ENCODE measurements at regions not wholly inside any gene's neighbourhood (a gene's known extent, or its start where the extent isn't known, plus 50 kb on each side); places are given as distances from the start of the nearest gene placed in this dataset.

GRCh38 chr3:7920211-7920610 is 581.4 kb upstream of the LMCD1 start:
- peaks cover 0 to 2% of the 10 kb centered on the region in 2 donors for H3K9me3 Mint-ChIP-seq
- ATAC-seq (replicated peaks in 1 of 2) = no peak
- no peak for DNase-seq
- peaks cover 11% of the 10 kb centered on the region for H3K4me1 Mint-ChIP-seq (ENCODE audit: low read depth)
- peaks cover 0 to 2% of the 10 kb centered on the region in 2 donors for H3K36me3 Mint-ChIP-seq (ENCODE audit: insufficient read depth in 2 of 2)
- no peak overlapping the region for H3K4me3 Mint-ChIP-seq
- no peak overlapping the region for H3K27ac Mint-ChIP-seq
- no peaks in the 10 kb centered on the region for H3K27me3 Mint-ChIP-seq (ENCODE audit: low read depth)

GRCh38 chr3:7924228-7924627 is 577.4 kb upstream of the LMCD1 start:
- Mint-ChIP-seq H3K4me1 (ENCODE audit: low read depth) (peaks cover 8% of the 10 kb centered on the region), H3K36me3 (ENCODE audit: insufficient read depth in 2 of 2) (peaks cover 0 to 4% of the 10 kb centered on the region in 2 donors), H3K27ac (no peak overlapping the region), H3K4me3 (no peak overlapping the region), H3K27me3 (ENCODE audit: low read depth) (no peaks in the 10 kb centered on the region), H3K9me3 (peaks cover 2 to 3% of the 10 kb centered on the region in 2 donors)
- ATAC-seq (replicated peaks in 1 of 2) (no peak), DNase-seq (no peak)

GRCh38 chr3:7927015-7927414 is 574.6 kb upstream of the LMCD1 start:
- Mint-ChIP-seq H3K27ac (no peak overlapping the region), H3K27me3 (ENCODE audit: low read depth) (no peaks in the 10 kb centered on the region), H3K4me1 (ENCODE audit: low read depth) (peaks cover 8% of the 10 kb centered on the region), H3K4me3 (no peak overlapping the region), H3K9me3 (peaks cover 3 to 4% of the 10 kb centered on the region in 2 donors), H3K36me3 (ENCODE audit: insufficient read depth in 2 of 2) (peaks cover 0 to 4% of the 10 kb centered on the region in 2 donors)
- DNase-seq = no peak
- no peak for ATAC-seq (replicated peaks in 1 of 2)

- peaks cover 0 to 4% of the 10 kb centered on the region in 2 donors for H3K36me3 Mint-ChIP-seq (ENCODE audit: insufficient read depth in 2 of 2)
- H3K4me3 Mint-ChIP-seq = no peak overlapping the region
- H3K27me3 Mint-ChIP-seq (ENCODE audit: low read depth) = no peaks in the 10 kb centered on the region
- no peak overlapping the region for H3K27ac Mint-ChIP-seq
- peaks cover 8% of the 10 kb centered on the region for H3K4me1 Mint-ChIP-seq (ENCODE audit: low read depth)
- H3K9me3 Mint-ChIP-seq = peaks cover 3 to 4% of the 10 kb centered on the region in 2 donors
- ATAC-seq (replicated peaks in 1 of 2) (no peak), DNase-seq (no peak)
Observed at GRCh38 chr3:7927864-7928263, 573.8 kb upstream of the LMCD1 start.

- Mint-ChIP-seq H3K4me1 (ENCODE audit: low read depth) (peaks cover 8% of the 10 kb centered on the region), H3K9me3 (peaks cover 3 to 6% of the 10 kb centered on the region in 2 donors), H3K4me3 (no peak overlapping the region), H3K27me3 (ENCODE audit: low read depth) (no peaks in the 10 kb centered on the region), H3K36me3 (ENCODE audit: insufficient read depth in 2 of 2) (peaks cover 1 to 3% of the 10 kb centered on the region in 2 donors), H3K27ac (no peak overlapping the region)
- no peak for ATAC-seq (replicated peaks in 1 of 2)
- DNase-seq = no peak
Observed at GRCh38 chr3:7929319-7929889, 572.2 kb upstream of the LMCD1 start.

- Mint-ChIP-seq H3K4me3 (no peak overlapping the region), H3K36me3 (ENCODE audit: insufficient read depth in 2 of 2) (peaks cover 3 to 6% of the 10 kb centered on the region in 2 donors), H3K27ac (no peak overlapping the region), H3K9me3 (peaks cover 8 to 13% of the 10 kb centered on the region in 2 donors), H3K4me1 (ENCODE audit: low read depth) (no peaks in the 10 kb centered on the region), H3K27me3 (ENCODE audit: low read depth) (no peaks in the 10 kb centered on the region)
- no peak for DNase-seq
- ATAC-seq (replicated peaks in 1 of 2) = no peak
Observed at GRCh38 chr3:7934362-7934761, 567.3 kb upstream of the LMCD1 start.

GRCh38 chr3:7947930-7948329 is 553.7 kb upstream of the LMCD1 start:
- H3K27me3 Mint-ChIP-seq (ENCODE audit: low read depth) = no peaks in the 10 kb centered on the region
- peaks cover 0 to 2% of the 10 kb centered on the region in 2 donors for H3K9me3 Mint-ChIP-seq
- no peaks in the 10 kb centered on the region for H3K4me1 Mint-ChIP-seq (ENCODE audit: low read depth)
- no peak for DNase-seq
- H3K4me3 Mint-ChIP-seq = no peak overlapping the region
- H3K27ac Mint-ChIP-seq = no peak overlapping the region
- ATAC-seq (replicated peaks in 1 of 2) = no peak
- no peaks in the 10 kb centered on the region for H3K36me3 Mint-ChIP-seq (ENCODE audit: insufficient read depth in 2 of 2)

GRCh38 chr3:7950890-7951289 is 550.7 kb upstream of the LMCD1 start:
- no peaks in the 10 kb centered on the region for H3K36me3 Mint-ChIP-seq (ENCODE audit: insufficient read depth in 2 of 2)
- no peaks in the 10 kb centered on the region for H3K27me3 Mint-ChIP-seq (ENCODE audit: low read depth)
- DNase-seq = no peak
- no peaks in the 10 kb centered on the region for H3K4me1 Mint-ChIP-seq (ENCODE audit: low read depth)
- no peak overlapping the region for H3K27ac Mint-ChIP-seq
- peaks cover 0 to 1% of the 10 kb centered on the region in 2 donors for H3K9me3 Mint-ChIP-seq
- ATAC-seq (replicated peaks in 1 of 2) = no peak
- H3K4me3 Mint-ChIP-seq = no peak overlapping the region

- ATAC-seq (replicated peaks in 1 of 2) = no peak
- no peak for DNase-seq
- no peak overlapping the region for H3K27ac Mint-ChIP-seq
- H3K36me3 Mint-ChIP-seq (ENCODE audit: insufficient read depth in 2 of 2) = no peaks in the 10 kb centered on the region
- H3K9me3 Mint-ChIP-seq = peaks cover 1 to 2% of the 10 kb centered on the region in 2 donors
- H3K27me3 Mint-ChIP-seq (ENCODE audit: low read depth) = no peaks in the 10 kb centered on the region
- H3K4me3 Mint-ChIP-seq = no peak overlapping the region
- H3K4me1 Mint-ChIP-seq (ENCODE audit: low read depth) = no peaks in the 10 kb centered on the region
Observed at GRCh38 chr3:7953449-7954014, 548.1 kb upstream of the LMCD1 start.

- ATAC-seq (replicated peaks in 1 of 2) (no peak), DNase-seq (no peak)
- Mint-ChIP-seq H3K36me3 (ENCODE audit: insufficient read depth in 2 of 2) (peaks cover 0 to 3% of the 10 kb centered on the region in 2 donors), H3K4me3 (no peak overlapping the region), H3K4me1 (ENCODE audit: low read depth) (no peaks in the 10 kb centered on the region), H3K9me3 (peaks cover 2 to 4% of the 10 kb centered on the region in 2 donors), H3K27me3 (ENCODE audit: low read depth) (no peaks in the 10 kb centered on the region), H3K27ac (no peak overlapping the region)
Observed at GRCh38 chr3:7957024-7957423, 544.6 kb upstream of the LMCD1 start.

GRCh38 chr3:7959094-7959493 is 542.5 kb upstream of the LMCD1 start:
- no peak for ATAC-seq (replicated peaks in 1 of 2)

GRCh38 chr3:7960601-7961000 is 541.0 kb upstream of the LMCD1 start:
- H3K9me3 Mint-ChIP-seq = peaks cover 4% of the 10 kb centered on the region in 2 donors
- DNase-seq (no peak), ATAC-seq (replicated peaks in 1 of 2) (no peak)
- H3K36me3 Mint-ChIP-seq (ENCODE audit: insufficient read depth in 2 of 2) = peaks cover 0 to 3% of the 10 kb centered on the region in 2 donors
- H3K27ac Mint-ChIP-seq = no peak overlapping the region
- H3K27me3 Mint-ChIP-seq (ENCODE audit: low read depth) = no peaks in the 10 kb centered on the region
- H3K4me3 Mint-ChIP-seq = no peak overlapping the region
- H3K4me1 Mint-ChIP-seq (ENCODE audit: low read depth) = no peaks in the 10 kb centered on the region

More at GRCh38 chr3:7959094-7959493, 542.5 kb upstream of the LMCD1 start:
- Mint-ChIP-seq H3K27me3 (ENCODE audit: low read depth) (no peaks in the 10 kb centered on the region), H3K4me3 (no peak overlapping the region), H3K27ac (no peak overlapping the region), H3K36me3 (ENCODE audit: insufficient read depth in 2 of 2) (peaks cover 0 to 3% of the 10 kb centered on the region in 2 donors), H3K9me3 (peaks cover 4% of the 10 kb centered on the region in 2 donors), H3K4me1 (ENCODE audit: low read depth) (no peaks in the 10 kb centered on the region)
- no peak for DNase-seq

GRCh38 chr3:7962301-7962700 is 539.3 kb upstream of the LMCD1 start:
- Mint-ChIP-seq H3K4me3 (no peak overlapping the region), H3K9me3 (peaks cover 4% of the 10 kb centered on the region in 2 donors), H3K27me3 (ENCODE audit: low read depth) (no peaks in the 10 kb centered on the region), H3K36me3 (ENCODE audit: insufficient read depth in 2 of 2) (peaks cover 0 to 3% of the 10 kb centered on the region in 2 donors), H3K4me1 (ENCODE audit: low read depth) (no peaks in the 10 kb centered on the region), H3K27ac (no peak overlapping the region)
- no peak for DNase-seq
- ATAC-seq (replicated peaks in 1 of 2) = no peak

GRCh38 chr3:7964899-7965298 is 536.7 kb upstream of the LMCD1 start:
- no peak overlapping the region for H3K27ac Mint-ChIP-seq
- ATAC-seq (replicated peaks in 1 of 2) (no peak), DNase-seq (no peak)
- no peaks in the 10 kb centered on the region for H3K27me3 Mint-ChIP-seq (ENCODE audit: low read depth)
- peaks cover 0 to 3% of the 10 kb centered on the region in 2 donors for H3K36me3 Mint-ChIP-seq (ENCODE audit: insufficient read depth in 2 of 2)
- H3K9me3 Mint-ChIP-seq = peaks cover 2 to 4% of the 10 kb centered on the region in 2 donors
- no peak overlapping the region for H3K4me3 Mint-ChIP-seq
- no peaks in the 10 kb centered on the region for H3K4me1 Mint-ChIP-seq (ENCODE audit: low read depth)

Data from activated T-cell treated with anti-CD3 and anti-CD28 coated beads, Interleukin-2, amount 50 U/mL, for 72 hours (primary cell).